Naive thymus-derived CD4-positive, alpha-beta T cell (primary cell): ENCODE measurements at regions not wholly inside any gene's neighbourhood (a gene's known extent, or its start where the extent isn't known, plus 50 kb on each side); places are given as distances from the start of the nearest gene placed in this dataset.

Experiments
- ATAC-seq: fragments of 150-1000 bp; cut with Tn5 transposase; 2 replicates; pipeline ENCODE4 v1.10.0; 2021; ENCODE audit warnings: mild to moderate bottlenecking, moderate library complexity
- CTCF ChIA-PET: fragments of 350-600 bp; sonication (Branson Sonifier 250); formaldehyde crosslinking; loops from one replicate; lab custom pipeline; 2021; ENCODE audit warnings: antibody characterized with exemption; lab: Charles Lee
- POLR2A ChIA-PET: fragments of 350-600 bp; sonication (Branson Sonifier 250); formaldehyde crosslinking; loops from one replicate; lab custom pipeline; 2021; ENCODE audit warnings: antibody characterized with exemption, inconsistent platforms; lab: Charles Lee
- DNase-seq, 9 donors: peaks; one replicate each; pipeline versions ENCODE4 v3.0.0 to v3.0.0-alpha.2; 2020 to 2022; ENCODE audit warnings: mixed read lengths in 1 of 9
- H3K27ac ChIP-seq: one replicate; pipeline ENCODE4 v1.7.0; 2013; ENCODE audit warnings: mild to moderate bottlenecking, low read depth, low read length, moderate library complexity
- H3K27me3 ChIP-seq, 2 donors: one replicate each; pipeline ENCODE4 v1.7.0; 2013; ENCODE audit warnings: low read length in 2 of 2, mild to moderate bottlenecking in 2 of 2, moderate library complexity in 2 of 2; ENCODE audit not compliant: control insufficient read depth in 2 of 2, insufficient read depth in 2 of 2
- H3K36me3 ChIP-seq, 3 experiments: 1 replicate in 2 of 3; 2 replicates in 1 of 3; pipeline ENCODE4 v1.7.0; 2013; ENCODE audit warnings: low read length in 3 of 3, mild to moderate bottlenecking in 3 of 3, moderate library complexity in 1 of 3; ENCODE audit not compliant: insufficient read depth in 3 of 3, control insufficient read depth in 2 of 3
- H3K4me1 ChIP-seq, 2 donors: one replicate each; pipeline ENCODE4 v1.7.0; 2013; ENCODE audit warnings: low read length in 2 of 2, mild to moderate bottlenecking in 2 of 2, moderate library complexity in 1 of 2; ENCODE audit not compliant: control insufficient read depth in 2 of 2, insufficient read depth in 2 of 2
- H3K4me3 ChIP-seq: 2 replicates; pipeline ENCODE4 v1.7.0; 2013; ENCODE audit warnings: mild to moderate bottlenecking, low read length
- H3K9me3 ChIP-seq, 3 experiments: 1 replicate in 2 of 3; 2 replicates in 1 of 3; pipeline ENCODE4 v1.7.0; 2013; ENCODE audit warnings: low read length in 3 of 3; ENCODE audit not compliant: control insufficient read depth in 2 of 3
- H3K27ac Mint-ChIP-seq, 9 donors: one replicate each; pipeline ENCODE4 v1.8.0; 2020 to 2022; ENCODE audit warnings: mixed read lengths in 9 of 9, mild to moderate bottlenecking in 8 of 9, moderate library complexity in 5 of 9, inconsistent platforms in 2 of 9
- H3K27me3 Mint-ChIP-seq, 5 donors: one replicate each; pipeline ENCODE4 v1.8.0; 2021 to 2022; ENCODE audit warnings: mixed read lengths in 5 of 5, mild to moderate bottlenecking in 1 of 5
- H3K36me3 Mint-ChIP-seq, 5 donors: one replicate each; pipeline ENCODE4 v1.8.0; 2020 to 2022; ENCODE audit warnings: mixed read lengths in 5 of 5, mild to moderate bottlenecking in 3 of 5, inconsistent platforms in 1 of 5
- H3K4me1 Mint-ChIP-seq, 7 donors: one replicate each; pipeline ENCODE4 v1.8.0; 2020 to 2022; ENCODE audit warnings: mixed read lengths in 7 of 7, mild to moderate bottlenecking in 3 of 7, inconsistent platforms in 1 of 7
- H3K4me3 Mint-ChIP-seq, 10 donors: one replicate each; pipeline ENCODE4 v1.8.0; 2020 to 2022; ENCODE audit warnings: mild to moderate bottlenecking in 10 of 10, mixed read lengths in 10 of 10, moderate library complexity in 6 of 10, inconsistent platforms in 2 of 10
- H3K9me3 Mint-ChIP-seq, 11 donors: one replicate each; pipeline ENCODE4 v1.8.0; 2020 to 2022; ENCODE audit warnings: mixed read lengths in 11 of 11, mild to moderate bottlenecking in 4 of 11, inconsistent platforms in 1 of 11, moderate library complexity in 1 of 11
- intact Hi-C, 2 donors: fragments of 100-400 bp; cut with micrococcal nuclease; formaldehyde crosslinking; loops; one replicate each; pipeline ENCODE4 v1.15.1; 2023

DNA sequence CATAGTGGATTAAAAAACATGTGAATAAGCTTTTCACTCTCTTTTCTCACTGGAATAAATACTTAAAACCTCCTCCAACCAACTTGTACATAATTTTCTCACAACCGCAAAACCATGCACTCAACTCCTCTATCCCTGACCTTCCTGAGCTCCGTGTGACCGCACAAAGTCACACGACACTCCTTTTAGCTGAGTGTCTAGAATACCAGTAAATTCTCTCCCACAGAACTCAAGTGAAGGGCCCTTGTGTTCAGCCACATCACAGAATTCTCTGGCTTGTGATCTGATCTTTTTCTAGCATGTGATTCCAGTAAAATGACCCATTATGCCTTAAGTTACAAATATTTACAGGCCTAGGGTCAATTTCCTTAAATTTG, 91.2 kb upstream of the ARL4C start:
- ATAC-seq: no peak

DNA sequence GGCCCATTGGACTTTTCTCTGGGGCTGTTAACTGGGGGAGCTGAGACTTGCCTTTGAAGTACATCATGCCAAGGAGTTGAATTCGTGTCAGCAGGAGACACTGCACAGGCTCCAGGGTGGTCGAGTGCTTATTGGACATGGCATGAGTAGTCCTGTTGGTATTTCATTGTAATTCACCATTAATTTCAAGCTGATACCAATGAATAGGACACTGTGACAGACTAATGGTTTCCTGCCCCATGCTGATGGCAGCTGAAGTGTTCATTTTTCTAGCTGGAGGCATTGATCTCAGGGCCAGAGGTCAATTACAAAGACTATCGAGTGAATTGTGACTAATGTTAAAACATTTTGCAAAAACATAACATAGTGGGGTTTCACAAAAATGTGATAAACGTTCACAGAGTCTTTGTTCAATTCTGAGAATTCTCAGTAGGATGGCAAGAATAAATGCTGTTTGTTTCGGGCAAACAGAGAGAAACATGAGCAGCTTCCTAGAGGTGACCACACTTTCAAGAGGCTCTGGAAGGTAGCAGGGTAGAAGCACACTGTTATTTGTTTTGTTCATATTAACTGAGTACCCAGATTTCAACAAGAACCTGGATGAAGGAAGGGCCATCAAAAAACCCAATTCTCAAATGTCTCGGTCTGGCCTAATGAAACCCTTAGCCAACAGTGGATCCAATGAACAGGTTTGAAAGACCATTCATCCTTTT, 90.6 kb upstream of the ARL4C start:
- no peak overlapping the region for H3K4me3 ChIP-seq
- CTCF ChIA-PET: no interaction called here
- POLR2A ChIA-PET: no interaction called here

More for the DNA sequence above, 91.2 kb upstream of the ARL4C start:
- no peaks in the 10 kb centered on the region for H3K9me3 ChIP-seq
- no peaks in the 10 kb centered on the region for H3K4me1 Mint-ChIP-seq
- no peaks in the 10 kb centered on the region for H3K4me1 ChIP-seq
- H3K36me3 ChIP-seq: no peaks in the 10 kb centered on the region
- ChIA-PET CTCF (no interaction called here), POLR2A (no interaction called here)
- H3K27ac Mint-ChIP-seq: no peak overlapping the region
- H3K9me3 Mint-ChIP-seq: no peaks in the 10 kb centered on the region
- no peaks in the 10 kb centered on the region for H3K36me3 Mint-ChIP-seq
- H3K4me3 Mint-ChIP-seq: no peak overlapping the region
- no peak for DNase-seq
- no peak overlapping the region for H3K4me3 ChIP-seq
- H3K27ac ChIP-seq: no peak overlapping the region
- no peaks in the 10 kb centered on the region for H3K27me3 ChIP-seq
- peaks cover 3 to 37% (median 24%) of the 10 kb centered on the region in 5 donors for H3K27me3 Mint-ChIP-seq
- intact Hi-C loops: no loop called here

GRCh38 chr2:234583331-234583730, 86.5 kb upstream of the ARL4C start:
- Mint-ChIP-seq H3K4me3 (no peak overlapping the region), H3K36me3 (no peaks in the 10 kb centered on the region), H3K27ac (no peak overlapping the region), H3K9me3 (no peaks in the 10 kb centered on the region), H3K27me3 (peaks cover 0 to 24% (median 20%) of the 10 kb centered on the region in 5 donors), H3K4me1 (no peaks in the 10 kb centered on the region)
- DNase-seq (no peak), ATAC-seq (no peak)
- Histone ChIP-seq H3K4me1 (no peaks in the 10 kb centered on the region), H3K27me3 (no peaks in the 10 kb centered on the region), H3K36me3 (no peaks in the 10 kb centered on the region), H3K4me3 (no peak overlapping the region), H3K27ac (no peak overlapping the region), H3K9me3 (no peaks in the 10 kb centered on the region)
- ChIA-PET POLR2A (no interaction called here), CTCF (no interaction called here)
- intact Hi-C loops: no loop called here

More for the DNA sequence above, 90.6 kb upstream of the ARL4C start:
- intact Hi-C loops: no loop called here
- Mint-ChIP-seq H3K4me1 (no peaks in the 10 kb centered on the region), H3K27me3 (peaks cover 2 to 36% (median 22%) of the 10 kb centered on the region in 5 donors), H3K9me3 (no peaks in the 10 kb centered on the region), H3K27ac (no peak overlapping the region), H3K36me3 (no peaks in the 10 kb centered on the region), H3K4me3 (no peak overlapping the region)
- ATAC-seq (no peak), DNase-seq (no peak)
- H3K27me3 ChIP-seq: no peaks in the 10 kb centered on the region
- no peak overlapping the region for H3K27ac ChIP-seq
- no peaks in the 10 kb centered on the region for H3K36me3 ChIP-seq
- H3K9me3 ChIP-seq: no peaks in the 10 kb centered on the region
- H3K4me1 ChIP-seq: no peaks in the 10 kb centered on the region

GRCh38 chr2:234580686-234581085, 83.8 kb upstream of the ARL4C start:
- ChIA-PET CTCF (no interaction called here), POLR2A (no interaction called here)
- ATAC-seq (no peak), DNase-seq (no peak)
- no peaks in the 10 kb centered on the region for H3K36me3 Mint-ChIP-seq
- H3K27ac Mint-ChIP-seq: no peak overlapping the region
- intact Hi-C loops: no loop called here
- H3K4me3 Mint-ChIP-seq: no peak overlapping the region
- H3K4me1 ChIP-seq: no peaks in the 10 kb centered on the region
- no peaks in the 10 kb centered on the region for H3K9me3 ChIP-seq
- H3K4me1 Mint-ChIP-seq: no peaks in the 10 kb centered on the region
- H3K27me3 ChIP-seq: no peaks in the 10 kb centered on the region
- peaks cover 2 to 27% (median 17%) of the 10 kb centered on the region in 5 donors for H3K27me3 Mint-ChIP-seq
- H3K4me3 ChIP-seq: no peak overlapping the region
- H3K9me3 Mint-ChIP-seq: no peaks in the 10 kb centered on the region
- no peaks in the 10 kb centered on the region for H3K36me3 ChIP-seq
- H3K27ac ChIP-seq: no peak overlapping the region

DNA sequence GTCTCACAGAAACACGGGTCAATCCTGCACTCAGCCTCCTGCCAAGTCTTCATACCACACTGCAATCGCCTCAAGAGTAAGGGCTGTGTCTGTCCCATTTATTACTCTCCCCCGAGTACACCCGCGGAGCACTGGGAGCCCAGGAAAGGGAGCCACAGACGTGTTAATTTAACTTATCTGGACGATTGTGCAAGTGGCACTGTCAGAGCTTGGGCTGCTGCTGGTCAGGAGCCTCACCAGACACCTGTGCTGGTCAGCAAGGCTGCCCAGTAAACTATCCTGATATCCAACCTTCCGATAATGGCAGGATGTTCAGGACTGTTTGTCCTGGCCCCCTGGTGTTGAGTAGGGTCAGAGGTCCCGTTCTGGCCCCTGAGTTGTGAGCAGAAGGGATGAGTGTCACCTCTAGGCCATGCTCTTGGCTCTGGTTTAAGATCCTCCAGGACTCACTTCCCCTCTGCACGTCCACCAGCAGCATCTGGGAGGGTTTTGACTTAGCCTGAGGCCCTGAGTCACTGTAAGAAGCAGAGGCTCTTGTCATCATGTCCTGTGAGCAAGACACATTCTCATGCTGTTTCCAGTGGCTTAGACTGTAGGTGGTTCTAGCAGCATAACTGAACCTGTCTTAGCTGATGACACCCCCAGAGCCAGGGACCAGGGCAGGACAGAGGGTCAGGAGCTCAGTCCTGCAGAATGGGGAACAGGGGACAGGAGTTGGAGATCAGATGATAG, 82.5 kb upstream of the ARL4C start:
- Histone ChIP-seq H3K27me3 (no peaks in the 10 kb centered on the region), H3K4me1 (no peaks in the 10 kb centered on the region), H3K4me3 (no peak overlapping the region), H3K27ac (no peak overlapping the region), H3K36me3 (no peaks in the 10 kb centered on the region), H3K9me3 (no peaks in the 10 kb centered on the region)
- peaks cover 4 to 23% (median 10%) of the 10 kb centered on the region in 5 donors for H3K27me3 Mint-ChIP-seq
- ChIA-PET CTCF (no interaction called here), POLR2A (no interaction called here)
- intact Hi-C loops: no loop called here
- DNase-seq: no peak
- ATAC-seq: no peak
- no peaks in the 10 kb centered on the region for H3K9me3 Mint-ChIP-seq
- H3K4me3 Mint-ChIP-seq: no peak overlapping the region
- H3K36me3 Mint-ChIP-seq: no peaks in the 10 kb centered on the region
- no peaks in the 10 kb centered on the region for H3K4me1 Mint-ChIP-seq
- H3K27ac Mint-ChIP-seq: no peak overlapping the region

DNA sequence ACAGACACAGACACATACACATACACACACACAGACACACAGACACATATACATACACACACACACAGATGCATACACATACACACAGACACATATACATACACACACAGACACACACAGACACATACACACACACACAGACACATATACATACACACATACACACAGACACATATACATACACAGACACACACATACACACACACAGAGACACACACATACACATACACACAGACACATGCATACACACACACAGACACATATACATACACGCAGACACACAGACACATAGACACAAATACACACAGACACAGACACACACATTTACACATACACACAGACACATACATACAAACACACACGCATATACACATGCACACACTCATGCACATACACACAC, 81.5 kb upstream of the ARL4C start:
- no peak overlapping the region for H3K27ac Mint-ChIP-seq
- intact Hi-C loops: no loop called here
- no peaks in the 10 kb centered on the region for H3K9me3 Mint-ChIP-seq
- H3K4me3 Mint-ChIP-seq: no peak overlapping the region
- ATAC-seq: no peak
- Histone ChIP-seq H3K36me3 (no peaks in the 10 kb centered on the region), H3K4me3 (no peak overlapping the region), H3K9me3 (no peaks in the 10 kb centered on the region), H3K4me1 (no peaks in the 10 kb centered on the region), H3K27me3 (no peaks in the 10 kb centered on the region), H3K27ac (no peak overlapping the region)
- ChIA-PET CTCF (no interaction called here), POLR2A (no interaction called here)
- DNase-seq: no peak
- H3K27me3 Mint-ChIP-seq: peaks cover 5 to 20% (median 13%) of the 10 kb centered on the region in 5 donors
- no peaks in the 10 kb centered on the region for H3K4me1 Mint-ChIP-seq
- no peaks in the 10 kb centered on the region for H3K36me3 Mint-ChIP-seq

DNA sequence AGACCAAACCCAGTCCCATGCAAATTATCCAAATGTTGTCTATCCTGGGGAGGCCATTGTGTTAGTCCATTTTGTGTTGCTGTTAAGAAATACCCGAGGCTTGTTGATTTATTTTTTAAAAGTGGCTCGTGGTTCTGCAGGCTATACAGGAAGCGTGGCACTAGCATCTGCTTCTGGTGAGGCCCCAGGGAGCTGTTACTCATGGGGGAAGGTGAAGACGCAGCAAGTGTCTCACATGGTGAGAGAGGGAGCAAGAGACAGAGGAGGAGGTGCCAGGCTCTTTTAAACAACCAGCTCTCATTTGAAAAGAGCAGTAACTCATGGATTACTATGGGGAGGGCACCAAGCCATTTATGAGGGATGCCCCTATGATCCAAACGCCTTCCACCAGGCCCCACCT, 80.3 kb upstream of the ARL4C start:
- no peak overlapping the region for H3K4me3 Mint-ChIP-seq
- Histone ChIP-seq H3K9me3 (no peaks in the 10 kb centered on the region), H3K4me1 (no peaks in the 10 kb centered on the region), H3K36me3 (no peaks in the 10 kb centered on the region), H3K27me3 (no peaks in the 10 kb centered on the region), H3K4me3 (no peak overlapping the region), H3K27ac (no peak overlapping the region)
- H3K4me1 Mint-ChIP-seq: no peaks in the 10 kb centered on the region
- POLR2A ChIA-PET: no interaction called here
- no peaks in the 10 kb centered on the region for H3K9me3 Mint-ChIP-seq
- CTCF ChIA-PET: no interaction called here
- no peaks in the 10 kb centered on the region for H3K36me3 Mint-ChIP-seq
- no peak overlapping the region for H3K27ac Mint-ChIP-seq
- DNase-seq: no peak
- peaks cover 9 to 21% (median 17%) of the 10 kb centered on the region in 5 donors for H3K27me3 Mint-ChIP-seq
- no peak for ATAC-seq
- intact Hi-C loops: no loop called here
